ENCODE measurements at regions not wholly inside any gene's neighbourhood (a gene's known extent, or its start where the extent isn't known, plus 50 kb on each side); places are given as distances from the start of the nearest gene placed in this dataset.

DNA sequence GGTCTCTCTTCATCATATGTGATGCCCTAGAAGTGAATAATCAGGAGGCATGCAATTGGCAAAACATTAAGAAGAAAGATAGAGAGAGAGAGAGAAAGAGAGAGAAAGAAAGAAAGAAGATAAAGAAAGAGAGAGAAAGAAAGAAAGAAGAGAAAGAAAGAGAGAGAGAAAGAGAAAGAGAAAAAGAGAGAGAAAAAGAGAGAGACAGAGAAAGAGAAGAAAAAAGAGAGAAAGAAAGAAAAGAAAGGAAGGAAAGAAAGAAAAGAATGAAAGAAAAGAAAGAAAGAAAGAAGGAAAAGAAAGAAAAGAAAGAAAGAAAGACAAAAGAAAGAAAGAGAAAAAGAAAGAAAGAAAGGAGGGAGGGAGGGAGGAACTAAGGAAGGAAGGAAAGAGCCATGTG, 318.9 kb downstream of the ICE1 start:
- TF ChIP-seq POLR2AphosphoS5 (IDR thresholded peaks at IDR 0.05) (no peak), POLR2A (IDR thresholded peaks at IDR 0.05) (no peak)
- TF ChIP-seq, protein P1, sequence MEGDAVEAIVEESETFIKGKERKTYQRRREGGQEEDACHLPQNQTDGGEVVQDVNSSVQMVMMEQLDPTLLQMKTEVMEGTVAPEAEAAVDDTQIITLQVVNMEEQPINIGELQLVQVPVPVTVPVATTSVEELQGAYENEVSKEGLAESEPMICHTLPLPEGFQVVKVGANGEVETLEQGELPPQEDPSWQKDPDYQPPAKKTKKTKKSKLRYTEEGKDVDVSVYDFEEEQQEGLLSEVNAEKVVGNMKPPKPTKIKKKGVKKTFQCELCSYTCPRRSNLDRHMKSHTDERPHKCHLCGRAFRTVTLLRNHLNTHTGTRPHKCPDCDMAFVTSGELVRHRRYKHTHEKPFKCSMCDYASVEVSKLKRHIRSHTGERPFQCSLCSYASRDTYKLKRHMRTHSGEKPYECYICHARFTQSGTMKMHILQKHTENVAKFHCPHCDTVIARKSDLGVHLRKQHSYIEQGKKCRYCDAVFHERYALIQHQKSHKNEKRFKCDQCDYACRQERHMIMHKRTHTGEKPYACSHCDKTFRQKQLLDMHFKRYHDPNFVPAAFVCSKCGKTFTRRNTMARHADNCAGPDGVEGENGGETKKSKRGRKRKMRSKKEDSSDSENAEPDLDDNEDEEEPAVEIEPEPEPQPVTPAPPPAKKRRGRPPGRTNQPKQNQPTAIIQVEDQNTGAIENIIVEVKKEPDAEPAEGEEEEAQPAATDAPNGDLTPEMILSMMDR (IDR thresholded peaks at IDR 0.05), result no peak

Measured in breast epithelium (tissue), 3 donors.